DND-41 (cell line): ENCODE measurements at regions not wholly inside any gene's neighbourhood (a gene's known extent, or its start where the extent isn't known, plus 50 kb on each side); places are given as distances from the start of the nearest gene placed in this dataset.

Experiments used
- CTCF ChIP-seq: IDR thresholded peaks from 2 replicates; pipeline ENCODE4 v1.5.1; 2012; ENCODE audit warnings: borderline replicate concordance, low read length, moderate library complexity, mild to moderate bottlenecking; ENCODE audit not compliant: poor library complexity, severe bottlenecking; ENCODE audit errors: extremely low read depth
- EZH2 ChIP-seq: IDR thresholded peaks from 3 replicates; pipeline ENCODE4 v1.6.1; 2012; ENCODE audit warnings: borderline replicate concordance, low read depth, mild to moderate bottlenecking, moderate library complexity, low read length, inconsistent platforms; ENCODE audit not compliant: severe bottlenecking

GRCh38 chr2:41890341-41890740 is 157.5 kb upstream of the PKDCC start:
- TF ChIP-seq CTCF (no peak), EZH2 (no peak)
